SK-N-SH treated with all-trans-retinoic acid at 6 μM for 48 hours (cell line): ENCODE measurements at regions not wholly inside any gene's neighbourhood (a gene's known extent, or its start where the extent isn't known, plus 50 kb on each side); places are given as distances from the start of the nearest gene placed in this dataset.

Source experiments
- ATAC-seq: fragments of 200-7000 bp; cut with Tn5 transposase; 3 replicates; pipeline ENCODE4 v1.9.1; 2020; ENCODE audit warnings: mild to moderate bottlenecking, moderate library complexity
- ARNTL ChIP-seq: fragments of 450-650 bp; formaldehyde crosslinking; IDR thresholded peaks from 2 replicates; pipeline ENCODE4 v1.5.0; 2020; ENCODE audit warnings: low read depth, mild to moderate bottlenecking, moderate library complexity, borderline replicate concordance
- BACH2 ChIP-seq: fragments of 250-450 bp; sonication (Bioruptor Pico); IDR thresholded peaks from 2 replicates; pipeline ENCODE4 v1.9.0; 2021; ENCODE audit warnings: mild to moderate bottlenecking, borderline replicate concordance
- CREB5 ChIP-seq: fragments of 250-450 bp; sonication (Bioruptor Pico); IDR thresholded peaks from 2 replicates; pipeline ENCODE4 v1.5.1; 2020; ENCODE audit warnings: low read depth, mild to moderate bottlenecking, moderate library complexity
- CSDC2 ChIP-seq: fragments of 250-450 bp; sonication (Bioruptor Pico); IDR thresholded peaks from 2 replicates; pipeline ENCODE4 v1.5.0; 2020; ENCODE audit warnings: mild to moderate bottlenecking, moderate library complexity
- CSRNP3 ChIP-seq: fragments of 250-450 bp; sonication (Bioruptor Pico); IDR thresholded peaks from 2 replicates; pipeline ENCODE4 v1.5.1; 2021; ENCODE audit warnings: mild to moderate bottlenecking, moderate library complexity
- ESRRG ChIP-seq: fragments of 250-450 bp; sonication (Bioruptor Pico); IDR thresholded peaks from 2 replicates; pipeline ENCODE4 v1.6.1; 2021; ENCODE audit warnings: mild to moderate bottlenecking
- GLIS3 ChIP-seq: fragments of 250-450 bp; sonication (Bioruptor Pico); IDR thresholded peaks from 2 replicates; pipeline ENCODE4 v1.5.0; 2020; ENCODE audit warnings: mild to moderate bottlenecking, moderate library complexity
- ISL1 ChIP-seq: fragments of 250-450 bp; sonication (Bioruptor Pico); IDR thresholded peaks from 2 replicates; pipeline ENCODE4 v2.1.2; 2022; ENCODE audit warnings: mild to moderate bottlenecking, moderate library complexity
- OSR1 ChIP-seq: fragments of 250-450 bp; sonication (Bioruptor Pico); IDR thresholded peaks from 2 replicates; pipeline ENCODE4 v1.8.0; 2022; ENCODE audit warnings: moderate library complexity, mild to moderate bottlenecking, inconsistent platforms
- PPARA ChIP-seq: fragments of 250-450 bp; sonication (Bioruptor Pico); IDR thresholded peaks from 2 replicates; pipeline ENCODE4 v1.5.0; 2020; ENCODE audit warnings: mild to moderate bottlenecking, borderline replicate concordance
- RARB ChIP-seq: fragments of 250-450 bp; sonication (Bioruptor Pico); IDR thresholded peaks from 2 replicates; pipeline ENCODE4 v1.8.0; 2021; ENCODE audit warnings: mild to moderate bottlenecking, moderate library complexity
- SNAI2 ChIP-seq: fragments of 250-450 bp; sonication (Bioruptor Pico); IDR thresholded peaks from 2 replicates; pipeline ENCODE4 v1.5.0; 2020; ENCODE audit warnings: mild to moderate bottlenecking, moderate library complexity
- TCF4 ChIP-seq: fragments of 250-450 bp; sonication (Bioruptor Pico); IDR thresholded peaks from 2 replicates; pipeline ENCODE4 v1.8.0; 2021; ENCODE audit warnings: mild to moderate bottlenecking, moderate library complexity, borderline replicate concordance
- TOX ChIP-seq: fragments of 250-450 bp; sonication (Bioruptor Pico); IDR thresholded peaks from 2 replicates; pipeline ENCODE4 v1.8.0; 2021; ENCODE audit warnings: mild to moderate bottlenecking, moderate library complexity, borderline replicate concordance
- TSHZ2 ChIP-seq: fragments of 250-450 bp; sonication (Bioruptor Pico); IDR thresholded peaks from 2 replicates; pipeline ENCODE4 v1.5.0; 2020; ENCODE audit warnings: mild to moderate bottlenecking, moderate library complexity
- ZC3H10 ChIP-seq: fragments of 250-450 bp; sonication (Bioruptor Pico); IDR thresholded peaks from 2 replicates; pipeline ENCODE4 v1.5.1; 2021; ENCODE audit warnings: mild to moderate bottlenecking, moderate library complexity
- ZFP3 ChIP-seq: fragments of 250-450 bp; sonication (Bioruptor Pico); IDR thresholded peaks from 2 replicates; pipeline ENCODE4 v1.5.0; 2020; ENCODE audit warnings: mild to moderate bottlenecking, moderate library complexity
- ZFP30 ChIP-seq: fragments of 450-650 bp; formaldehyde crosslinking; IDR thresholded peaks from 2 replicates; pipeline ENCODE4 v1.5.0; 2022; ENCODE audit warnings: mild to moderate bottlenecking, moderate library complexity
- ZNF565 ChIP-seq: fragments of 450-650 bp; formaldehyde crosslinking; conservative IDR thresholded peaks from 2 replicates; pipeline ENCODE4 v1.5.0; 2020; ENCODE audit warnings: low read depth, mild to moderate bottlenecking, moderate library complexity
- ZNF70 ChIP-seq: fragments of 450-650 bp; formaldehyde crosslinking; IDR thresholded peaks from 2 replicates; pipeline ENCODE4 v1.5.0; 2020; ENCODE audit warnings: mild to moderate bottlenecking, moderate library complexity
- ZNF8 ChIP-seq: fragments of 450-650 bp; formaldehyde crosslinking; IDR thresholded peaks from 2 replicates; pipeline ENCODE4 v1.5.0; 2020; ENCODE audit warnings: mild to moderate bottlenecking, moderate library complexity
- TF ChIP-seq, protein P1 (sequence below): fragments of 250-450 bp; sonication (Bioruptor Pico); IDR thresholded peaks from 2 replicates; pipeline ENCODE4 v1.8.0; 2020; ENCODE audit warnings: mild to moderate bottlenecking, moderate library complexity, borderline replicate concordance
- TF ChIP-seq, protein P2 (sequence below): fragments of 250-450 bp; sonication (Bioruptor Pico); IDR thresholded peaks from 2 replicates; pipeline ENCODE4 v1.8.0; 2021; ENCODE audit warnings: low read depth, mild to moderate bottlenecking, moderate library complexity, borderline replicate concordance

DNA sequence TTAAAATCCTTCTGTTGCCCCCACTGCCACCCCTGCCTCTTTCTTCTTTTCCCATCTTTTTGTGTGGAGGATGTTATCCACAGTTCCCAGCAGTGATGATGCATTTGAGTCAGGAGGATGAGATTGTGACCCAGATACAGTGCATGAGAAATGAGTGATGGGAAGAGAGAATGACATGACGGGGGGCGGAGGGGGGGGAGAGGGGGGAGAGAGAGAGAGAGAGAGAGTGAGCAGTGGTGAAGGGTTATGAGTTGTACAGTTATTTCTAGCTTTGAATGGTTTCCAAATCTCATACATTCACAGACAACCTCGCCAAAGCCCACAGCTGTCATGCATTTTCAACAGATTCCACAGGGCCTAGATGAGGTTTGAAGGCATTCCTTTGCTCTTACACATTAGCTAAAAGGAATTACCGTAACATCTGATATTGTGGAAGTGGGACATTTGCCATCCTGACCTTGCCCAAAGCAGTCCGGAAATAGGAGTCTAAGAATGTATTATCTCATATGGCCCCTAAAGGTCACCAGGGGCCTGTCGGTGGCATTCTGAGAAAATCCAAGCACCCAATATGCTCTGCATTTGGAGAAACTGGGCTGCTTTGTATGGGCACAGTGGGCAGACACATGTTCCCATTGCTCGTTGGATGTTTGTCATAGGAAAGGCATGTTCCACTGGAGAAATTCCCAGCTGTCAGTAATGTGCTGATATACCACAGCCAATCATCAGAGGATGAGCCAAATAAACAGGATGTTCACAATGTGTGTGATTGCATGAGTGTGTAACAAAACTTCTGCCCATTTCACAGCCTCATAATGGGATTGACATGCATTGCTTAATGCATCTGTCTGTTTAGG lies 435.8 kb downstream of the SPRY1 start:
- ATAC-seq = peak; percentile 93

More for the DNA sequence above, 435.8 kb downstream of the SPRY1 start:
- TF ChIP-seq ZC3H10 (no peak), CSRNP3 (CRISPR knock-in tag) (no peak), TOX (CRISPR knock-in tag) (peak; percentile 7; the same call in 1 of the 2 replicates), ZNF8 (no peak; the same call in 1 of the 2 replicates), TCF4 (CRISPR knock-in tag) (no peak), ARNTL (CRISPR knock-in tag) (no peak), OSR1 (CRISPR knock-in tag) (no peak), PPARA (no peak), SNAI2 (CRISPR knock-in tag) (0 out of 2 replicates have a peak, but pooled peaks have one; percentile 5), GLIS3 (CRISPR knock-in tag) (no peak), RARB (CRISPR knock-in tag) (no peak), ZFP30 (CRISPR knock-in tag) (no peak), ZFP3 (peak; percentile 58; the same call in 1 of the 2 replicates), ZNF565 (no peak), BACH2 (CRISPR knock-in tag) (no peak), CSDC2 (peak; percentile 62; the same call in 1 of the 2 replicates), ISL1 (CRISPR knock-in tag) (peak; percentile 94), ESRRG (CRISPR knock-in tag) (no peak), TSHZ2 (CRISPR knock-in tag) (no peak), CREB5 (CRISPR knock-in tag) (peak; percentile 96), ZNF70 (CRISPR knock-in tag) (no peak)
- TF ChIP-seq, protein P1, sequence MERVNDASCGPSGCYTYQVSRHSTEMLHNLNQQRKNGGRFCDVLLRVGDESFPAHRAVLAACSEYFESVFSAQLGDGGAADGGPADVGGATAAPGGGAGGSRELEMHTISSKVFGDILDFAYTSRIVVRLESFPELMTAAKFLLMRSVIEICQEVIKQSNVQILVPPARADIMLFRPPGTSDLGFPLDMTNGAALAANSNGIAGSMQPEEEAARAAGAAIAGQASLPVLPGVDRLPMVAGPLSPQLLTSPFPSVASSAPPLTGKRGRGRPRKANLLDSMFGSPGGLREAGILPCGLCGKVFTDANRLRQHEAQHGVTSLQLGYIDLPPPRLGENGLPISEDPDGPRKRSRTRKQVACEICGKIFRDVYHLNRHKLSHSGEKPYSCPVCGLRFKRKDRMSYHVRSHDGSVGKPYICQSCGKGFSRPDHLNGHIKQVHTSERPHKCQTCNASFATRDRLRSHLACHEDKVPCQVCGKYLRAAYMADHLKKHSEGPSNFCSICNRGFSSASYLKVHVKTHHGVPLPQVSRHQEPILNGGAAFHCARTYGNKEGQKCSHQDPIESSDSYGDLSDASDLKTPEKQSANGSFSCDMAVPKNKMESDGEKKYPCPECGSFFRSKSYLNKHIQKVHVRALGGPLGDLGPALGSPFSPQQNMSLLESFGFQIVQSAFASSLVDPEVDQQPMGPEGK = peak; percentile 93
- TF ChIP-seq, protein P2, sequence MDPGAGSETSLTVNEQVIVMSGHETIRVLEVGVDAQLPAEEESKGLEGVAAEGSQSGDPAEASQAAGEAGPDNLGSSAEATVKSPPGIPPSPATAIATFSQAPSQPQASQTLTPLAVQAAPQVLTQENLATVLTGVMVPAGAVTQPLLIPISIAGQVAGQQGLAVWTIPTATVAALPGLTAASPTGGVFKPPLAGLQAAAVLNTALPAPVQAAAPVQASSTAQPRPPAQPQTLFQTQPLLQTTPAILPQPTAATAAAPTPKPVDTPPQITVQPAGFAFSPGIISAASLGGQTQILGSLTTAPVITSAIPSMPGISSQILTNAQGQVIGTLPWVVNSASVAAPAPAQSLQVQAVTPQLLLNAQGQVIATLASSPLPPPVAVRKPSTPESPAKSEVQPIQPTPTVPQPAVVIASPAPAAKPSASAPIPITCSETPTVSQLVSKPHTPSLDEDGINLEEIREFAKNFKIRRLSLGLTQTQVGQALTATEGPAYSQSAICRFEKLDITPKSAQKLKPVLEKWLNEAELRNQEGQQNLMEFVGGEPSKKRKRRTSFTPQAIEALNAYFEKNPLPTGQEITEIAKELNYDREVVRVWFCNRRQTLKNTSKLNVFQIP (CRISPR knock-in tag) = peak; percentile 10; the same call in 1 of the 2 replicates
